ENCODE measurements at regions not wholly inside any gene's neighbourhood (a gene's known extent, or its start where the extent isn't known, plus 50 kb on each side); places are given as distances from the start of the nearest gene placed in this dataset.
"Not testable (repeated sequence)": the region's sequence is repeated elsewhere in the genome, so short reads cannot be mapped to it uniquely, and the experiment has no call there.

DNA sequence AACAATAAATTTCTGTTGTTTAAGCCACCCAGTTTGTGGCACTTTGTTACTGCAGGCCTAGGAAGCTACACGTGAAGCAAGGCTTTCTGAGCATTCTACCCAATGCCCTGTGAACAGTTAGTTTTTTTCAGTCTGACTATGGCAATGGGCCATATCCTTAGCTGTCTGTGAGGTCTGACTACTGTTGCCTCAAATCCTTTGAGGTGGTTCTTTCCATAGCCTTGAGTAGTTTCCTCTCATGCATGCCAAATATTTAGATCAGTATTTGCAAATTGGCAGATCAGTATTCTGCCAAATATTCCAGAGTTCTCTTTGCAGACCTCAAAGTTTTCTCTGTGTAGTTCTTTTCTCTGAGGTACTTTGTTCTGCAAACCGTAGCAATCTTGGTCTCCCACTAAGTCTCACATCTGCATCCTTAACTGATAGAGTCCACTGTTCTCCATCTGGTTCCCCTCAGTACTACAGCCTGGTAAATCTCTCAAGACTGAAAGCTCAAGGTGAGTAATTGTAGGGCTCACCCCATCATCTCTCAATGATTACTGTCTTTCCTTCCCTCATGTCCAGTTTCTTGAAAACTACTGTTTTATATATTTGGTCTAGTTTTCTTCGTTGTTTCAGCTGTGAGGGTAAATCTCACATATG is 984.9 kb upstream of the INTU start:
- Histone ChIP-seq H3K27ac (no peak overlapping the region), H3K9ac (no peak overlapping the region), H3K9me3 (ENCODE audit: low read depth) (no peaks in the 10 kb centered on the region), H4K20me1 (ENCODE audit: insufficient read depth) (no peaks in the 10 kb centered on the region), H3F3A (ENCODE audit: insufficient read depth) (no peaks in the 10 kb centered on the region), H3K79me2 (ENCODE audit: insufficient read depth) (no peaks in the 10 kb centered on the region), H3K4me1 (ENCODE audit: insufficient read depth) (no peaks in the 10 kb centered on the region), H3K36me3 (ENCODE audit: low read depth) (no peaks in the 10 kb centered on the region), H3K4me3 (no peak overlapping the region), H3K9me2 (ENCODE audit: insufficient read depth) (no peaks in the 10 kb centered on the region), H3K27me3 (replicated peaks; ENCODE audit: insufficient read depth) (no peaks in the 10 kb centered on the region), H3K4me2 (ENCODE audit: unreplicated experiment) (no peak overlapping the region), H2AFZ (no peak overlapping the region)
- DNase-seq = no peak
- in situ Hi-C loops (cut with MboI) = no loop called here
- TF ChIP-seq EZH2 (IDR thresholded peaks at IDR 0.05; ENCODE audit: insufficient read depth, poor library complexity, severe bottlenecking) = no peak
- no peak for TF ChIP-seq EZH2phosphoT487 (IDR thresholded peaks at IDR 0.05; ENCODE audit: insufficient read depth, low read depth)
- WGBS, 2 experiments (ENCODE audit: low coverage in 1 of 2, low lambda C conversion rate in 2 of 2, missing lambda C conversion rate in 2 of 2) = 65% methylated on average over 3 of the region's 3 CpGs

DNA sequence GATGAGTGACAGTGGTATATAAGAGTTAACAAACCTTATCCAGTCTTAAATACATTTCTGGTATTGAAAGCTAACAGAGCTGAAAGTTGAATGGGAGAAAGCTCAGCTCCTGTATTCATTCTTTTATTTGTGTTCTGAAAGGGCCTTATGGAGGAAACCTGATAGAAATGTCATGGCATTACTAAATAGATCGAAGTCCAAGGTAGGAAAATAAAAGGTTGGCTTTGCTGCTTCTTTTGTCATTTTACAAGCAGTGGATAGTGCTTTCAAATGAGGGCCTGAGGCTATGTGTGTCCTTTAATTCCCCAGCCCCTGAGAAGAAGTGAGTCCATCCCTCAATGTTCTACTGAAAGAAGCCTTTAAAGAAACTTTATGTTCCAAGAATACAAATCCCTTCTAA is 974.3 kb upstream of the INTU start:
- H3K36me3 ChIP-seq (ENCODE audit: low read depth) = no peaks in the 10 kb centered on the region
- no peaks in the 10 kb centered on the region for H3F3A ChIP-seq (ENCODE audit: insufficient read depth)
- H4K20me1 ChIP-seq (ENCODE audit: insufficient read depth) = no peaks in the 10 kb centered on the region
- DNase-seq = no peak
- no peaks in the 10 kb centered on the region for H3K9me2 ChIP-seq (ENCODE audit: insufficient read depth)
- TF ChIP-seq EZH2phosphoT487 (IDR thresholded peaks at IDR 0.05; ENCODE audit: insufficient read depth, low read depth) = no peak
- TF ChIP-seq EZH2 (IDR thresholded peaks at IDR 0.05; ENCODE audit: insufficient read depth, poor library complexity, severe bottlenecking) = no peak
- H3K4me2 ChIP-seq (ENCODE audit: unreplicated experiment) = no peak overlapping the region
- no peak overlapping the region for H3K9ac ChIP-seq
- no peak overlapping the region for H2AFZ ChIP-seq
- no peaks in the 10 kb centered on the region for H3K9me3 ChIP-seq (ENCODE audit: low read depth)
- 84 to 88% methylated on average over 1 of the region's 1 CpG for WGBS, 2 experiments (ENCODE audit: low coverage in 1 of 2, low lambda C conversion rate in 2 of 2, missing lambda C conversion rate in 2 of 2)
- no peaks in the 10 kb centered on the region for H3K79me2 ChIP-seq (ENCODE audit: insufficient read depth)
- no peak overlapping the region for H3K27ac ChIP-seq
- no peaks in the 10 kb centered on the region for H3K4me1 ChIP-seq (ENCODE audit: insufficient read depth)
- in situ Hi-C loops (cut with MboI) = no loop called here
- no peak overlapping the region for H3K4me3 ChIP-seq
- H3K27me3 ChIP-seq (replicated peaks; ENCODE audit: insufficient read depth) = no peaks in the 10 kb centered on the region

DNA sequence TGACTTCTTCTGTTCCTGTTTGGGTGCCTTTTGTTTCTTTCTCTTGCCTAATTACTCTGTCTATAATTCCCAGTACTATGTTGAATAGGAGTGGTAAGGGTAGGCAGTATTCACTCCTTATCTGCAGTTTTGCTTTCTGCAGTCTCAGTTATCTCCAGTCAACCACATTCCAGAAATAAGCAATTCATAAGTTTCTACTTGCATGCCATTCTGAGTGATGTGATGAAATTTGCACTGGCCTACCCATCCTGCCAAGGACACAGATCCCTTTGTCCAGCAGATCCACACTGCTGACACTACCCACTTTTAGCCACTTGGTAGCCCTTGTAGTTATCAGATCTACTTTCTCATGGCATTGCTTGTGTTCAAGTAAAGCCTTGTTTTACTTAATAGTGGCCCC is 971.6 kb upstream of the INTU start:
- Histone ChIP-seq H3K27me3 (replicated peaks; ENCODE audit: insufficient read depth) (no peaks in the 10 kb centered on the region), H3K27ac (no peak overlapping the region), H3K9me2 (ENCODE audit: insufficient read depth) (no peaks in the 10 kb centered on the region), H3K4me1 (ENCODE audit: insufficient read depth) (no peaks in the 10 kb centered on the region), H3K4me2 (ENCODE audit: unreplicated experiment) (no peak overlapping the region), H3K4me3 (no peak overlapping the region), H3K36me3 (ENCODE audit: low read depth) (no peaks in the 10 kb centered on the region), H2AFZ (no peak overlapping the region), H3K9ac (no peak overlapping the region), H3K79me2 (ENCODE audit: insufficient read depth) (no peaks in the 10 kb centered on the region), H3F3A (ENCODE audit: insufficient read depth) (no peaks in the 10 kb centered on the region), H4K20me1 (ENCODE audit: insufficient read depth) (no peaks in the 10 kb centered on the region), H3K9me3 (ENCODE audit: low read depth) (no peaks in the 10 kb centered on the region)
- in situ Hi-C loops (cut with MboI) = no loop called here
- no peak for DNase-seq
- TF ChIP-seq EZH2phosphoT487 (IDR thresholded peaks at IDR 0.05; ENCODE audit: insufficient read depth, low read depth) (no peak), EZH2 (IDR thresholded peaks at IDR 0.05; ENCODE audit: insufficient read depth, poor library complexity, severe bottlenecking) (no peak)

DNA sequence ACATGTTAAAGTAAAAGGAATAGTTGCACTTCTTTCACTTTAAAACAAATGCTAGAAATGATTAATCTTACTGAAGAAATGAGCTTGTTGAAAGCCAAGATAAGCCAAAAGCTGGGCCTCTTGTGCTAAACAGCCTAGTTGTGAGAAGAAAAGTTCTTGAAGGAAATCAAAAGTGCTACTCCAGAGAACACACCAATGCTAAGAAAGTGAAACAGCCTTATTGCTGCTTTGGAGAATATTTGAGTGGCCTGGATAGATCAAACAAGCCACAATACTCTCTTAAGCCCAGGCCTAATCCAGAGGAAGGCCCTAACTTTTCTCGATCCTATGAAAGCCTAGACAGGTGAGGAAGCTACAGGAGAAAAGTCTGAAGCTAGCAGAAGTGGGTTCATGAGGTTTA is 967.9 kb upstream of the INTU start:
- no peak overlapping the region for H2AFZ ChIP-seq
- H3K9ac ChIP-seq = no peak overlapping the region
- H3K4me1 ChIP-seq (ENCODE audit: insufficient read depth) = no peaks in the 10 kb centered on the region
- no peaks in the 10 kb centered on the region for H3F3A ChIP-seq (ENCODE audit: insufficient read depth)
- no peak for TF ChIP-seq EZH2phosphoT487 (IDR thresholded peaks at IDR 0.05; ENCODE audit: insufficient read depth, low read depth)
- no peak for TF ChIP-seq EZH2 (IDR thresholded peaks at IDR 0.05; ENCODE audit: insufficient read depth, poor library complexity, severe bottlenecking)
- H3K36me3 ChIP-seq (ENCODE audit: low read depth) = no peaks in the 10 kb centered on the region
- no peaks in the 10 kb centered on the region for H3K27me3 ChIP-seq (replicated peaks; ENCODE audit: insufficient read depth)
- no peaks in the 10 kb centered on the region for H4K20me1 ChIP-seq (ENCODE audit: insufficient read depth)
- H3K9me2 ChIP-seq (ENCODE audit: insufficient read depth) = no peaks in the 10 kb centered on the region
- H3K4me2 ChIP-seq (ENCODE audit: unreplicated experiment) = no peak overlapping the region
- in situ Hi-C loops (cut with MboI) = no loop called here
- WGBS, 2 experiments (ENCODE audit: low coverage in 1 of 2, low lambda C conversion rate in 2 of 2, missing lambda C conversion rate in 2 of 2) = 37 to 50% methylated on average over 1 of the region's 1 CpG
- H3K9me3 ChIP-seq (ENCODE audit: low read depth) = no peaks in the 10 kb centered on the region
- no peak overlapping the region for H3K27ac ChIP-seq
- H3K79me2 ChIP-seq (ENCODE audit: insufficient read depth) = no peaks in the 10 kb centered on the region
- H3K4me3 ChIP-seq = no peak overlapping the region
- DNase-seq = no peak

DNA sequence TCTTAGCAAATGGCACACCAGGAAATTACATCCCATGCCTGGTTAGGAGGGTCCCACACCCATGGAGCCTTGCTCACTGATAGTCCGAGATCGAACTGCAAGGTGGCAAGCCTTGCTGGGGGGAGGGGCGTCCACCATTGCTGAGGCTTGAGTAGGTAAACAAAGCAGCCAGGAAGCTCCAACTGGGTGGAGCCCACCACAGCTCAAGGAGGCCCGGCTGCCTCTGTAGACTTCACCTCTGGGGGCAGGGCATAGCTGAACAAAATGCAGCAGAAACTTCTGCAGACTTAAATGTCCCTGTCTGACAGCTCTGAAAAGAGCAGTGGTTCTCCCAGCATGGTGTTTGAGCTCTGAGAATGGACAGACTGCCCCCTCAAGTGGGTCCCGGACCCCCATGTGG is 962.7 kb upstream of the INTU start:
- H4K20me1 ChIP-seq (ENCODE audit: insufficient read depth); H3K9me2 ChIP-seq (ENCODE audit: insufficient read depth); H2AFZ ChIP-seq; H3K36me3 ChIP-seq (ENCODE audit: low read depth); H3K4me1 ChIP-seq (ENCODE audit: insufficient read depth); H3F3A ChIP-seq (ENCODE audit: insufficient read depth); H3K4me3 ChIP-seq; in situ Hi-C loops (cut with MboI); DNase-seq; H3K4me2 ChIP-seq (ENCODE audit: unreplicated experiment); H3K27me3 ChIP-seq (replicated peaks; ENCODE audit: insufficient read depth); H3K9me3 ChIP-seq (ENCODE audit: low read depth); H3K9ac ChIP-seq; H3K27ac ChIP-seq; H3K79me2 ChIP-seq (ENCODE audit: insufficient read depth): not testable (repeated sequence)
- 60 to 65% methylated on average over 5 of the region's 5 CpGs for WGBS, 2 experiments (ENCODE audit: low coverage in 1 of 2, low lambda C conversion rate in 2 of 2, missing lambda C conversion rate in 2 of 2)

All from GM23248 (cell line).